ENCODE measurements at regions not wholly inside any gene's neighbourhood (a gene's known extent, or its start where the extent isn't known, plus 50 kb on each side); places are given as distances from the start of the nearest gene placed in this dataset.

DNA sequence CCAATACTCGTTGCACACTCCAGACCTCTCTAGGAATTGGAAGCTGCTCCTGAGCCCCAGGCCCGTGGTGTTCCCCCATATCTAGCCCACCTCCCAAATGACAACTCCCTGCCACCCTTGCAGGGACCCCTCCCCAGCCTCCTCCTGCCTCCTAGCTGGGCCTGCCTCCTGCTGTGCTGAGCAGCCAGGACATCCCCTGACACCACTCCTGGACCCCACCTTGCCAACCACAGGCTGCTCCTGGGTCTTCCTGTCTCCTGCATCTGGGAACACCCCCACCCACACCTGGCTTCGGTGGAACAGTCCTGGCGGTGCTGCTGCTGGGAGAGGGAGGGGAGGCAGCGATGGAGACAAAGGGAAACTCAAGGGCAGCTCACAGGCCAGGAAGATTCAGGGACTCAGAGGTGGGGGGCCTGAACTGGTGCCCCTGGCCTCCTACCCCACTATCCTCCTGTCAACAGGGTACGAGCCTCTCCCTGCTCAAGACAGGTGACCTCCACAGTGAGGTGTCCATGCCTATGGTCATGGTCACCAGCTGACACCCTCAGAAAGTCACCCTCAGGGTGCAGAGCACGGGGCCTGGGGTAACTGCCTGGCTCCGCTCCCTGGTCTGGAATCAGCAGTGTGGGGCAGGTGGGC lies 81.2 kb downstream of the RIPK4 start:
- no peak for DNase-seq (ENCODE audit: low read depth in 1 of 2, low spot score in 2 of 2)
- no peak overlapping the region for H3K9ac ChIP-seq (replicated peaks in 1 of 4; ENCODE audit: extremely low read depth in 1 of 4, low read depth in 3 of 4, low read length in 3 of 4)
- H3K14ac ChIP-seq (ENCODE audit: insufficient read length): no peak overlapping the region
- peak overlapping the region; percentile 79 for H4K8ac ChIP-seq (ENCODE audit: extremely low read depth, insufficient read depth, low read length)
- POLR2A ChIA-PET (ENCODE audit: partially characterized antibody): no interaction called here
- CTCF ChIA-PET (ENCODE audit: partially characterized antibody): interaction anchor here (0.9 to 1.5 kb wide), 3 partner anchors 12 to 60 kb away, joined by 4 to 5 read pairs (median 4); no protein-coding TSS in a partner anchor
- no peak overlapping the region for H3K27ac ChIP-seq (ENCODE audit: low read depth, low read length)
- H2BK20ac ChIP-seq (ENCODE audit: low read length): no peak overlapping the region
- H4K20me1 ChIP-seq (replicated peaks in 1 of 2; ENCODE audit: control insufficient read depth in 1 of 2, insufficient read depth in 2 of 2, low read length in 2 of 2): no peaks in the 10 kb centered on the region
- no peaks in the 10 kb centered on the region for H3K79me2 ChIP-seq (ENCODE audit: control insufficient read depth in 1 of 2, insufficient read depth in 2 of 2, low read length in 2 of 2)
- no peak overlapping the region for H3K4ac ChIP-seq (replicated peaks; ENCODE audit: insufficient read length, low read depth, low read length)
- no peak overlapping the region for H2BK120ac ChIP-seq (replicated peaks; ENCODE audit: low read depth, low read length)
- H4K5ac ChIP-seq (ENCODE audit: insufficient read length, low read depth, low read length): no peak overlapping the region
- H3K4me3 ChIP-seq (ENCODE audit: extremely low read depth in 1 of 4, insufficient read depth in 2 of 4, low read depth in 3 of 4, low read length in 4 of 4): no peak overlapping the region
- no peak overlapping the region for H2AFZ ChIP-seq (ENCODE audit: low read length)
- H2BK15ac ChIP-seq (ENCODE audit: low read length): no peak overlapping the region; the same call in 1 of the 2 replicates
- no peaks in the 10 kb centered on the region for H3K23me2 ChIP-seq (ENCODE audit: low read depth, low read length)
- H3K18ac ChIP-seq (ENCODE audit: extremely low read depth, low read length): no peak overlapping the region; the same call in 1 of the 2 replicates
- no peak overlapping the region for H3K4me2 ChIP-seq (ENCODE audit: insufficient read depth in 1 of 2, low read depth in 2 of 2, low read length in 2 of 2)
- H2BK12ac ChIP-seq (ENCODE audit: low read depth, low read length): 0 out of 2 replicates have a peak overlapping the region, but pooled peaks have one; percentile 4
- H3K56ac ChIP-seq (replicated peaks; ENCODE audit: insufficient read length, low read depth, low read length): no peak overlapping the region
- no peak overlapping the region for H2AK5ac ChIP-seq (ENCODE audit: low read depth, low read length)
- no peaks in the 10 kb centered on the region for H3K9me3 ChIP-seq (ENCODE audit: insufficient read depth in 2 of 2, low read depth in 1 of 2, low read length in 1 of 2)
- no peak overlapping the region for H2BK5ac ChIP-seq (ENCODE audit: low read depth, low read length)
- no peaks in the 10 kb centered on the region; a peak in 1 of 7 replicates for H3K27me3 ChIP-seq (replicated peaks in 1 of 4; ENCODE audit: control insufficient read depth in 3 of 4, extremely low read depth in 1 of 4, insufficient read depth in 3 of 4, low read length in 3 of 4)
- peaks cover 0 to 5% (median 0%) of the 10 kb centered on the region in 4 experiments; a peak in 2 of 7 replicates for H3K4me1 ChIP-seq (replicated peaks in 1 of 4; ENCODE audit: control insufficient read depth in 3 of 4, insufficient read depth in 4 of 4, low read length in 3 of 4)
- H3K36me3 ChIP-seq (ENCODE audit: control insufficient read depth in 2 of 4, insufficient read depth in 4 of 4, low read length in 3 of 4): no peaks in the 10 kb centered on the region
- H4K91ac ChIP-seq (replicated peaks; ENCODE audit: insufficient read length, low read length): peak overlapping the region; percentile 25
- no peak overlapping the region for H3K23ac ChIP-seq (ENCODE audit: insufficient read length)
- FAIRE-seq: no peak
- no peaks in the 10 kb centered on the region for H3K79me1 ChIP-seq (ENCODE audit: low read depth, low read length)
- WGBS, 2 experiments (ENCODE audit: extremely low coverage in 1 of 2, insufficient coverage in 1 of 2, insufficient read length in 1 of 2, insufficient replicate concordance in 2 of 2, low coverage in 1 of 2, low lambda C conversion rate in 2 of 2, missing lambda C conversion rate in 1 of 2): 90% methylated on average over 8 of the region's 8 CpGs; no CpG with 5 or more reads in 1 of the 2 experiments
- TF ChIP-seq, protein P1, sequence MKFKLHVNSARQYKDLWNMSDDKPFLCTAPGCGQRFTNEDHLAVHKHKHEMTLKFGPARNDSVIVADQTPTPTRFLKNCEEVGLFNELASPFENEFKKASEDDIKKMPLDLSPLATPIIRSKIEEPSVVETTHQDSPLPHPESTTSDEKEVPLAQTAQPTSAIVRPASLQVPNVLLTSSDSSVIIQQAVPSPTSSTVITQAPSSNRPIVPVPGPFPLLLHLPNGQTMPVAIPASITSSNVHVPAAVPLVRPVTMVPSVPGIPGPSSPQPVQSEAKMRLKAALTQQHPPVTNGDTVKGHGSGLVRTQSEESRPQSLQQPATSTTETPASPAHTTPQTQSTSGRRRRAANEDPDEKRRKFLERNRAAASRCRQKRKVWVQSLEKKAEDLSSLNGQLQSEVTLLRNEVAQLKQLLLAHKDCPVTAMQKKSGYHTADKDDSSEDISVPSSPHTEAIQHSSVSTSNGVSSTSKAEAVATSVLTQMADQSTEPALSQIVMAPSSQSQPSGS (IDR thresholded peaks at IDR 0.05; ENCODE audit: low read length): no peak
- TF ChIP-seq CTBP2 (IDR thresholded peaks at IDR 0.05; ENCODE audit: borderline replicate concordance, insufficient read depth, insufficient read length, low read length): no peak
- TF ChIP-seq, protein P2, sequence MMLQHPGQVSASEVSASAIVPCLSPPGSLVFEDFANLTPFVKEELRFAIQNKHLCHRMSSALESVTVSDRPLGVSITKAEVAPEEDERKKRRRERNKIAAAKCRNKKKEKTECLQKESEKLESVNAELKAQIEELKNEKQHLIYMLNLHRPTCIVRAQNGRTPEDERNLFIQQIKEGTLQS (IDR thresholded peaks at IDR 0.05; ENCODE audit: insufficient read depth, low read depth, low read length): no peak
- TF ChIP-seq CBX5 (IDR thresholded peaks at IDR 0.05; ENCODE audit: low read depth, low read length): no peak

All from H1 (cell line).